Fibroblast of skin of scalp (primary cell): ENCODE measurements at regions not wholly inside any gene's neighbourhood (a gene's known extent, or its start where the extent isn't known, plus 50 kb on each side); places are given as distances from the start of the nearest gene placed in this dataset.

Source experiments
- DNase-seq: peaks from one replicate; pipeline ENCODE4 v3.0.0-alpha.2; 2013

DNA sequence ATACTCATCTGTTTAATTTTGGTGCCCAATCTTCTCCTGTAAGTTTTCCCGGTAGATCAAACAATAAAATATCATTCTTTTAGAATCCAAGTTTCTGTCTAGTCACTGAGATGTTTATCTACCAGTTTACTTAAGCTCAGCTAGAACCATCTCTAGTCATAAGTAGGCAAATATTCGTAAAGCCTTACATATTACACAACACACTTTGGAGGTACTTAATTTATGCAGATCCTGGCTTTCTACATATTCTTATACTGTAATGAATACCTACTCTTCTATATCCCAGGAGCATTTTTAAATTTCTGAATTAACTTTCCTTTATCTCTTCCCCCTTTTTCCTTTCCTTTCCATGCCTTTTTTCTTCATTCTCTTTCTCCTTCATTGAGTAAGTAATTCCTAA lies 185.9 kb upstream of the ZBTB20 start:
- no peak for DNase-seq

DNA sequence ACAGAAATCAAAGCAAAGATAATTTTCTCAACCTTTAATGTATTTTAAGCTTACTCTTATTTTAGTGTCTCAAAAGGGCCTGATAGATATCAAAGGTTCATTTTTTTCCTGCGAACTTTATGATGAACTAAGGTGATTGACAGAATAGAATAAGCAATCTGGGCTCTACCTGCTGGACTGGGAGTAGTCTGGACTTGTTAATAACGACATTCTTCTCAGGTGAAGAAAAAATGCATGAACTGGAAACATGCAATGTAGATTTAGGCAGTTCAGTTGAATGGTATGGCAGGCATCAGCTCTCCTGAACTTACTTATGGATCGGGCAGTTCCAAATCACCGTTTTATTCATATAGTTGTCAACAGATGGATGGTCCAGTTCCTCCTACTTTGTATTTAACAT lies 189.7 kb upstream of the ZBTB20 start:
- DNase-seq: no peak

DNA sequence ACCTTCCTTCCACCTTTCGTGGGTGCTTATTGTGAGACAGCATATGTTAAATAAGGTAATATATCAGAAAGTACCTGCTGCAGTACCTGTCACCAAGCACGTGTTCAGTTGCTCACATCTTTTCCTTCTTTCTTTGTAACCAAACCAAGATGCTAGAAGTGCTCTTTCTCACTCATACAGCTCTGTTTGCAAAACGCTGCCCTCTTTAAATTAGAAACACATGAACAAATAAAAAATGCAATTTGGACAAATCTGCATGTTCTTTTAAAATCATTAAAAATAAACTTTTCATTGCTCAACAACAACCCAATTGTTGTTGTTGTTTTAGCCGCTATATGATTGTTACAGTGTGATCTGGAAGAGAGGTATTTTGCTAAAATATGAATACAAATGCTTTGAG lies 193.5 kb upstream of the ZBTB20 start:
- no peak for DNase-seq

DNA sequence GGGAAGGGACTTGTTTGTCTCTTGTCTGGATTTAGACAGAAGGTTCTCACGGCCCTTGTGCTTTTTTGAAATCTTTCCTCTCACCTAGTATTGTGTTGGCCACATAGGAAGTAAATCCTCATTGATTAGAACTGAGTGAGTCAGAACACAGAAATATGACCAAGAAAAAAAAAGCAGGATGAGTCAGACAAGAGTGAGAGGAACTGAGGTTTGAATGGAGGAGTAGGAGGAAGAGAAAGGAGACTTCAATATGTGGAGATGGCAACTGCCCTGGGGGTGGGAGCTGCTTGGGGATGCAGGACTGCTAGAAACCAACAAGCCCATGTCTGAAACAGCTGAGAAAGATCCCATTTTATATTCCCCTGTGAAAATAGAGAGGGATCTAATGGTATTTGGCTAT lies 194.1 kb upstream of the ZBTB20 start:
- DNase-seq: peak; percentile 71

DNA sequence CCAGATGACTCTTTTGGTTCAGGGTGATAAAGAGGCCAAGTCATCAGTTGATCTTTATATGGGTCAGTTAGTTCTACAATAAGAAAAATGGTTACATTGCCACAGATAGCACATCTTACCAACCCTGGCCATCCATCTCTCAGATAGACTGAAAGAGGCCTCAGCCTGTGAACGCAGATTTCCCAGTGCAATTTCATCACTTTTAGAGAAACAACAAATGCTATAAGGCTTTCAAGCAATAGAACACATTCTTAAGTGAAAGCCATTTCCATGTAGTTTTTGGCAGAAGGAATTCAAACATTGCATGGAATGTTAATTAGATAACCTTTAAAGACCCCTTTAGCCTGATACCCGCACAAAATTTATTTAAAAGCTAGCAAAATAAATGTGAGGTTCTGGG lies 200.6 kb upstream of the ZBTB20 start:
- DNase-seq: no peak

DNA sequence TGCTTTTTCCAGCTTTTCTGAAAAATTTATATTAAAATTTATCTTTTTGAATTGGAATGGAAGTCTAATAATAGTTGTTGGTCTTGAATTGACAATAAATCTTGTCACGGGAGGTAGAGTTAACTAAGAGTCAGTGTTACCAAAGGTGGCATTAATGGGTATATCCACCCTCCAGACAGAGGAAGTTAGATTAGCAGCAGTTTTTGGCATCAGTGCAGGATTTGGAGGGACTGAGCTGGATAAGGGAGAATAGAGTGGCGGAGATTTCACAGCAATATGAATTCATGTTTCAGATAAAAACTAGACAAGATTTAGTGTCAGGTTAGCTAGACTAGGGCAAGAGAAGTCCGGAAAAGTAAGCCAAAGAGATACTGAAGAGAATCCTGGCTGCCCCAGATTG lies 201.3 kb upstream of the ZBTB20 start:
- no peak for DNase-seq

DNA sequence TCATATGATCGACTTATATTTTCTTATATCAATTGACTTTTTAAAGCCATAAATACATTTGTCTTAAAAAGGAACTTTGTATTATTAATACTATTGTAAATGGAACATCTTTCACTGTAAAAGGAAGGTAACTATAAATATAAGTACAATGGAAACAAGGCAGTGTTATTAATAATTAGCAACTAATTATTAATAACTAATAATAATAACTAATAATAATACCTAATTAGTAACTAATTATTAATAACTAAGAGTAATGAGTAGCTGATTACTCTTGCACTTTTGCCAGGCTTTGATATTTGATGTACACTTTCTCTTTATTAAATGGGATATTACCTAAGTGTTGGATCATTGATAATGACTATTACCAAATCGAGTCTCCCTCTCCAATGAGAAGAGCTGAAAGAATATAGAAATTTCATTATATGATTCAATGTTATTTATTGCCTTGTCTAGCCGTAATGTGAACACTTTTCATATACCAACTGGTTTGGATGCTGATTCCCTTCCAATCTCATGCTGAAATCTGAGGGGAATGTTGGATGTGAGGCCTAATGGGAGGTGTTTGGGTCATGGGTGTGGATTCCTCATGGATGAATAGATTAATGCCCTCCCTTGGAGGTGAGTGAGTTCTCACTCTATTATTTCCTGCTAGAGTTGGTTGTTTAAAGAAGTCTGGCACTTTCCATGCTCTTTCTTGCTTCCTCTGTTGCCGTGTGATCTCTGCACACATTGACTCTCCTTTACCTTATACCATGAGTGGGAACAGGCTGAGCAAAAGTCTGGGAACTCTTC lies 202.1 kb upstream of the ZBTB20 start:
- DNase-seq: no peak

DNA sequence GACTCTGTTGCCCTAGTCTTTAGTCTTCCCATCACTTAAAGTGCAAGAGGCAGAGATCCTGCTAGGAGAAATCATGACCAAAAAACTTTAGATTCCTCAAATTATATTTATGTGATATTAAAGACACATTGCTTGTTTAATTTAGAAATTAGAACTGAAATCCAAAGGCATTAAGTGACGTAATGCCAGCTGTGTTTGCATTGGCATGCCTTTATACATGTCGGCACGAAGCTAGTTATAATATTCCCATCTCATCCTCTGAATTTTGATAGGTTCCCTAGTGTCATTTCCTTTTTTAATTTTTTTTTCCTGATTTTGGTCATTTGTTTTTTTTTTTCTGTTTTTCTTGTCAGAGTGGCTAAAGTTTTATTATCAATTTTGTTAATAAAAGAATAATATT lies 203.5 kb upstream of the ZBTB20 start:
- DNase-seq: peak; percentile 50

DNA sequence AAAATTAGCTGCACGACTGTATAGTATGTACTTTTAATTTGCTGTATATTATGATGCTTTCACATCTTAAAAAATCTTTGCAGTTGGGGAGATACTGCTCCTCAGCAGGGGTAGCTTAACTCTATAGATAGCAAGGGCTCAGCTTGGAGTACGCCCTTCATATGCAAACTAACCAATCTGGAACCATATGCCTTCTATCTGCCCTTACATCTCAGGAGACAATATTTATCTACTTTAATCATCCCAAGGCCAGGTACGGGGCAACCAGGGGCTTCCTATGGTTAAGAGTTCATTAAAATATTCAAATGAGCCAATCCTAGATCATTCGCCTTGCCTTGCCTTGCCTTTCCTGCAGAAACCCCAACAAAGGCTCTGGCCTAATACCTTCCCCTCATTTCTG lies 204.1 kb upstream of the ZBTB20 start:
- DNase-seq: no peak

DNA sequence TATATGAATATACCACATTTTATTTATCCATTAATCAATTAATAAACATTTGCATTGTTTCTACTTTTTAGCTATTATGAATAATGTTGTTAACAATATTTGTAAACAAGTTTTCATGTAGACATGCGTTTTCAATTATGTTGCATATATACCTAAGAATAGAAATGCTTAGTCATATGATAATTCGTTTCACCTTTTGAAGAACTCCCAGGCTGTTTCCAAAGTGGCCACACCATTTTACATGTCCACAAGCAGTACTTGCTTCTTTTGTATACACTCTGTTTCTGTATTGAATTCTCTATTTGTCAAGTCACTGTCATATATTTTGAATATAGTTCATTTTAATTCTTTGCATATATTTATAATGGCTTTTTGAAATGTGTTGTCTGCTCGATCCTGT lies 206.9 kb upstream of the ZBTB20 start:
- no peak for DNase-seq

DNA sequence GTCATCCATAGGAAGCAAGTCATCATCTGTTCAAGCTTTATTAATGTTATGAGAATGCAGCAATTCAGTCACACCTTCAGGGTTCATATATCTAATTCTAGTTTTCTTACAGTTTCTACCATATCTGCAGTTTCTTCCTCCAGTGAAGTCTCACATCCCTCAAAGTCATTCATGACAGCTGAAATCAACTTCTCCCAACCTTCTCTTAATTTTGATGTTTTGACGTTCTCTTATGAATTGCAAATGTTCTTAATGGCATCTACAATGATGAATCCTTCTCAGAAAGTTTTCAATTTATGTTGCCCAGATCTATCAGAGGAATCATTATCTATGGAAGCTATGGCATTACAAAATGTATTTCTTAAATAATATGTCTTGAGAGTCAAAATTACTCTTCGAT lies 210.4 kb upstream of the ZBTB20 start:
- DNase-seq: no peak

DNA sequence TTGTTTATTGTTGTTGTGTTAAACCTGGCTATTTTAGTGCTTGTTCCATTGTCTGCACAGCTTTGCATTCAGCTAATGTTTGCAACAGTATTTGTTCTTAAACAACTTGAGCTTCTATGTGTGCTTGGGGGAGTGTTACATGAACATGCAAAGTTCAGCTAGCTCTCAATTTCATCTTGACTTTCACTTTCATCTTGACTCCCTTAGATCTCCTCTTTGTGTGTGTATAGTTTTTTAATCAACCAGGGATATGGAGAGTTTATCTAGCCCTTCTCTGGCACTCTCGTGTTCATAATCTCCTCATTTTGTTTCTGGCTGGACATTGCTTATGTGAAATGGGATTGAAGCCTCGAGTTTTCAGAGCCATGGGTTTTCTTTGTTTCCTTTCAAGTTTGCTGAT lies 212.4 kb upstream of the ZBTB20 start:
- DNase-seq: peak; percentile 9

DNA sequence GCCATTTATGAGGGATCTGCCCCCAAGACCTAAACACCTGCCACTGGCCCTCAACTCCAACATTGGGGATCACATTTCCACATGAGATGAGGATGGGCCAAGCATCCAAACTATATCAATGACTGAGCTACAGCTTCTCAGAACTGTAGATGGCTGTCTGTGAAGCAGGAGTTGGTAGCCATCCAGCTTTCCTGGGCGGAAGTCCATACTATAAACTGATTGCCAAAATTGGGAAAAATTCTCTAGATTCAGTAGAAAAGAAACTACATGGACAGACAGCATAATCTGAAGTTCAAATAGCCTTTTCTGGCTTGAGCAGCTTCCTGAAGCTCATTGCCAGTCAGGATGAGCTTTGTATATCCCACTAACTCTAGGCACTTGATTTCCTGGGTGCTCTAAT lies 214.7 kb upstream of the ZBTB20 start:
- no peak for DNase-seq

DNA sequence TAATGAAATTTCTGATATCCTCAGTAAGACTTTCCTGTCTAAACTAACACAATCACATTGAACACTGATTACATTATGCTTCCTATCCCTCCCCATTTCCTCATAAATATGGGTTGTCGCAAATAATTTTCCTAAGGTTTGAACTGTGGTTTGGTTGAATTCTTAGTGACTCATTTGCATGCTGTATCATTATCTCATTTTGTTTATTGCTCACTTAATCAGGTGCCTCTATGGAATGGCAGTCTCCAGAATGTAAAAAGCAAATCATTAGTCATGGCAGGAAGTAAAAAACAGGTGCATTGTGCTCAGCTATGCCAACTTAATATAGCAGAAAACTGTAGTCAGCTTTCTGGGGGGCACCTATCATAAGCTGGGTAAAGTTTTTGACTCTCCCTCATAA lies 216.0 kb upstream of the ZBTB20 start:
- DNase-seq: no peak

DNA sequence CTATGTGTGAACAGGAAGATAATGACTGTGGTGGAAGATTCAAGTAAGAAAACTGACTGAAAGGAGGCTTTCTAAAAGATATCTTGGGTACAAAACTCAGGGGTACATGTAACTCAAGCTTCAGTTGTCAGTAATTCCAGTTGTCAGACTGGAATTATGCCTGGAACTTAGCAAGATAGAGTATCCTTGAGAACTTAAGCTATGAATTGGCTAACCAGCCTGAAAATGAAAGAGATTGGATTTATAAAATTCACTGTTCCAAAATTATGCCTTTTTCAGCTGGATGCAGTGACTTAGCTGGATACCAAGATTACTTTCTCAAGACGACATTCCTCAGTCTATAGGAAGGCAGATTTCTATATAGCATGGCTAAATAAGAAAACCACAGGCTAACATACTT lies 221.9 kb upstream of the ZBTB20 start:
- peak; percentile 19 for DNase-seq

DNA sequence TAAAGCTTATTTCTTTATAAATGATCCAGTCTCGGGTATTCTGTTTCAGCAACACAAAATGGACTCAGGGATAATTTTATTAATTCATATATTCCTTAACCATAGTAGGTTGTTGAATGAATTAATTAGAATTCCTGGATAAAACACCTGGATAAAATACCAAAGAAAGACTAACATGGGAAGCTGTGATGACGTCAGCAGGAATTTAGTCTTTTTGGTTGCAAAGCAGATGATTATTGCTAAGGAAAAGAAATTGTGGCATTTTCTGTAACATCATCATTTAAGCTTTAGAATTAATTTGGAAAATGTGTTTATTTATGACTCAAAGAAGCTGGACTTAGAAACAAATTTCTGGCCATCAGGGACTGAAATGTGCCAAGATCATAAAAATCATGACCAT lies 228.3 kb upstream of the ZBTB20 start:
- no peak for DNase-seq

DNA sequence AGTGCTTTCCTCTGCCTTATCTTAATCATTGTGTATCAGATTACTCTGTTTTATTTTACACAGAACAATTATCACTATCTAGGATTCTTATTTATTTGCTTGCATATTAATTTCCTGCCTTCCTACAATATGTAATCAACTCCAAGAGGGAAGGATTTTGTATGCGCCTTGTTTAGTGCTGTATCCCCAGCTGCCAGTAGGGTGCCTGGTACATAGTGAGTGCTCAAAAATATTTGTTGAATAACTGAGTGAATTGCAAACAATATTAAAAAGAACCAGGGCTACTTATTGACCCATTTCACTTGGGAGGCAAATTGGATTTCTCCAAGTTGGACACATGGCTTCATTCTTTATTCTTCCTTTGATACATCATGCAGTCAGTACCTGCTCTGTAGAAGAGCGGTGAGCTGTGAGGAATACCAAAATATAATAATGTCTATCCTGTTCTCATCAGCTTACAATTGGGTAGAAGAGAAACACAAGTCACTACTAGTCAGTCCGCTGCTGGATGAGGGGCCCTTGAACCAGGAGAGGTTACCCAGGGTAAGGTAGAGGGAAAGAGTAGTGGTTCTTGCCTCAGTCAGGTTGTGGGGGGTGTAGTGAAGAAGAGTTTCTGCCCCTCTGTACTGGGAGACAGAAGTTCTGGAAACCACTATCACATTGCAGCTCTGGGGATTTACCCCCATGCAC lies 233.9 kb upstream of the ZBTB20 start:
- no peak for DNase-seq

DNA sequence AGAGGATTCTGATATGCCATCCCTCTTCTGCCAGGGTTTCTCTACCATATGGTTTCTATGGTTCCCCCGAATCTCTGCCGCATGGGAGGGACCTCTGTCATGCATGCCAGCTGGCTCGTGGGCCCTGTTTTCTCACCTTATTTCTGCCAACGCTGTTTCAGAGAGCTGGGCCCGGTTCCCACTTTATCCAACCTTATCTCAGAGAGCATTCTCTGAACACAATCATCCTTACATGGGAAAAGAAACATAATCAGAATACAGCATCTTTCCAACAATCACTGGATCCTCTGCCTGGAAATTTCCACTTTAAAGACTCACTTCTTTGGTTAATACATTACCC lies 234.5 kb upstream of the ZBTB20 start:
- DNase-seq: no peak

DNA sequence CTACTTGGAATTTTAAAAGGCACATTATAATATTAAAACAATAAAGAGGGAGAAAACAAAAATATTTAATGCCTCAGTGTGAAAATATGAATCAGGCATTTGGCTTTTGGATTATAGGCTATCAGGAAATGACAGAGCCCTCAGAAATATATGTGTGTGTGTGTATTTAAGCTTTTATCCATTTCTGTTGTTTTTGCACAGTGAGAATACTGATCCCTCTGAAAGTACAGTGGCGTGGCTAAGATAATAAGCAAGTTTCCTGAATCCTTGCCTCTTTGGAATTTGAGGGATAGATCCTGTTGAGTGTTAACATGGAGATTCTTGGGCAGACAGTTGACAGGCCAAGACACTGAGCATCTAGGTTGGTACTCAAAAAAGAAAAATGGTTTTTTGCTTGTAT lies 234.8 kb upstream of the ZBTB20 start:
- peak; percentile 60 for DNase-seq

DNA sequence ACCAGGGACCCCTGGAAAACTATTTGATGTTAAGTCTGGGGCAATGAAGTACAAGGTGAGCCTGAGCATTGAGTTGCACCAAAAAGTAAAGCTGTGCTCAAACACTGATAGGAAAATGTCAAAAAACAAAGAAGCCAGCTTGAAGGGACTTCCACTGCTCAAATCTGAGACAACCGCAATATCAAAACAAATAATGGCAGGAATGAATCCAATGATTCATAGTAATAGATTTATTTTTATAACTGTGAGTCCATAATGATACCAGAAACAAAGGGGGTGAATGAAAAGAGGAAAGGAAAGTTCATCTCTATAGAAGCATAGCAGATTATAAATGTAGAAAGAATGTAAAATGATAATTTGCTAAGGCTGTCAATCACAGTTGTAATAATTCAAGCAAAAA lies 237.3 kb upstream of the ZBTB20 start:
- peak; percentile 9 for DNase-seq

DNA sequence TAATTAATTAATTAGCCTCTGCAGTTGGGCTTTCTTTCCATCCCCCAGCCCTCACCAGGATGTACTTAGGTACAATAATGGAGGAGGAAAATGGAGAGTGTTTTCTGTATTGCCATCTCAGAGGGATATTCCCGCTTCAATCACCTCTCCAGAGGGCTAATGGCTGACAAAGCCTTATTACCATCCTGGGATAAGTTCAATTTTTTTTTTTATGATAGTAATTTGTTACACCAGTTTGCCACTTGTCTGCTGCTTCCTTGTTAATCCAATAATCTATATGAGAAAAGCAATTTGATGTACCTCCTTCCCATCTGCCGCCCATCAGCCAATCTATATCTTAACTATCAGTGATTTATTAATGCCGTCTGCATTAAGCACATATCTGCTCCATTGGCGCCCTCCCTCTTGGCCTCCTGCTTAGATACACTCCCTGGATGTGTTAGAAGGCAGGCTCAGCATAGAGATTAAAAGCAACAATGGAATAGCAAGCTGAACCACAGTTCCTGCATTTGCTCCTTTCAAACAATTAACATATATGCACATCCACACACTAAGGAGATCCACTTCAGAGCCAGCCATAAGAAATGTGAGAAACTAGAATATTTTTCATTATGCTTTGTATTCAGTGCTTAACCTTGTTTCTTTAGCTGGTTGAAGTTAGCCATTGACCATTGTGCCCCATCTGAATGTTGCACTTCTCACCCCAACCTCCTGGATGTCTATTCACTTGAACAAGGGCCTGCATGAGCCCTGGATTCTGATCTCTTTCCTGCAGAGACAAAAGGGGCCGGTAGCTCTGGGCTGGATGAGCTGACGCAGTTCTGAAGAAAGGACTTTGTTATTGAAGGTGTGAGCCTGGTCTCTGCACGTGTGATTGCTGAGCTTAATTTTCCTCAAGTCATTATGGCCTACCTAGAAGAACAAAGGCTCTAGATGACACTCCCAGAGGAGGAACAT lies 237.3 kb upstream of the GAP43 start:
- DNase-seq: no peak

DNA sequence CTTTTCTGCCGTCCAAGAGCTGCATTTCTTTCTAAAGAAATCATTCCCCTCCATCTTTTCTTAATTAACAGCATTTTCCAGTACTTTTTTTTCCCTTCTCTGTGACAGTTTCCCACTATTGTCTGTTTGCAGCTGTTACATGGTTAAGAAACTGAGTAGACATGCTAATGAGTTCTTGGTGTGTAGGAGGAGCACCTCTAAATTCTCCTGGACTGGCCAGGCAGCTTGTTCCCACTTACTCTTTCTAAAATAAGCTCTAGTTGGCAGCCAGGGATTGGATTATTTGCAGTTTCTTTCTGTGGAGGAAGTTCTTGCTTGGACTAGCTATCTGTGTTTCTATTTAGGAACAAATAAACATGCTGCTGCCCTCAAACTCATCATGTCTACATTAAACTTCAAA lies 235.1 kb upstream of the GAP43 start:
- DNase-seq: peak; percentile 25

DNA sequence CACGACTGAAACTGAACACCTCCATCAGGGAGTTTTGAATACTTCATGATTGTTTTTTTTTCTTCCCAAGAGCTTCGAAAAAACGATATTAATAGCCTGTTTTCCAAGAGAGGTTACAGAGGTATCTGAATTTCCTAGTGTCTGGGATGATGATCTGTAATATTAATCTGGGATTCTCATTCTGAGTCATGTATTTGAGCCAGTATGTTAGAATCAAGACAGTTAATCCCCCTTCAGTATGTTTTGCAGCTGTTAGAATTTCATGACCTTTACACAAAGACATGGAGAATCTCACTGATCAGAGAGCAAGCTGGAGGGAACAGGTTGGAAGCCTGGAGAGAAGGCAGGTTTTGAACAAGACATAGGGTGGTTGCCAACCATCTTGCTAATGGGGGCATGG lies 234.5 kb upstream of the GAP43 start:
- DNase-seq: no peak

DNA sequence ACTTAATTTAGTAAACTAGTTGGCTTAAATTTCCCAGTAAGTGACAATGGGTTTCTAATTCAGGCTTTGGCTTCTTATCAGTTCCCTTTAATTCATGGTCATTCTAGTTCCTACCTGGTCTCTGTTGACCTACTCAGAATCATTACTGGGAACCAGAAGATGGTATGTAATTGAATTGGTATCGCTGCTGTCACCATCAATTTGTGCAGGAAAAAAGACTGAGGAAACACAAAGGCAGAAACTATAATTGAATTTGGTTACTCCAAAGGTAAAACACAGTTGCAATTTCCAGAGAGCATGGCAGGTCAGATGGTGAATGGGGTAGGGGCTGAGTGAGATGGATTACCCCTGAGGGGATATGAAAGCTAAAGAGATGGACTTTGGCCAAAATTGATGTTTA lies 226.5 kb upstream of the GAP43 start:
- no peak for DNase-seq
